ENCODE measurements at regions not wholly inside any gene's neighbourhood (a gene's known extent, or its start where the extent isn't known, plus 50 kb on each side); places are given as distances from the start of the nearest gene placed in this dataset.

DNA sequence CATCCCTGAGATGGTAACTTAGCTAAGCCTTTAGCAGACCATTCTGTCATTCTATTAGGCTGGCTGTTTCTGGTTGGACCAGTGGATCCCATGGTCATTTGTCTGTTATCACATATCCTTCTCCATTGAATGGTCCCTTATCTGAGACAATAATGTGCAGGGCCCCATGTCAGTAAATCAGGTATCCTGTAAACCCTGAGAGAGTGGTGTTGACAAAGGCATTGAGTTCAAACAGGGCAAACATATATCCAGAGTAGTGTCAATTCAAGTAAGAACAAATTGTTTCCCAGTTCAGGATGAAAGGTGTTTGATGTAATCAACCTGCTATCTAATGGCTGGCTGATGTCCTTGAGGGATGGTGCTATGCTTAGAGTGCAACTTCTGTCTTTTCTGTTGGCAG lies 126.2 kb downstream of the LINC00237 start:
- Histone ChIP-seq H3K36me3 (ENCODE audit: control insufficient read depth, insufficient read depth, low read length) (no peaks in the 10 kb centered on the region), H3K4me3 (no peak overlapping the region), H3K79me2 (ENCODE audit: control insufficient read depth, insufficient read depth, low read length) (no peaks in the 10 kb centered on the region), H3K27me3 (ENCODE audit: control insufficient read depth in 2 of 2, insufficient read depth in 2 of 2, low read length in 2 of 2) (no peaks in the 10 kb centered on the region), H4K20me1 (replicated peaks; ENCODE audit: control insufficient read depth, insufficient read depth, low read length) (no peaks in the 10 kb centered on the region), H2AFZ (ENCODE audit: low read depth, low read length) (no peak overlapping the region), H3K4me2 (ENCODE audit: insufficient read depth, low read length) (no peak overlapping the region), H3K9me3 (replicated peaks; ENCODE audit: control insufficient read depth, insufficient read depth, low read depth, low read length) (no peaks in the 10 kb centered on the region), H3K4me1 (replicated peaks in 1 of 2; ENCODE audit: control insufficient read depth in 2 of 2, insufficient read depth in 2 of 2, low read length in 2 of 2) (no peaks in the 10 kb centered on the region), H3K9ac (ENCODE audit: insufficient read depth in 1 of 2, low read depth in 2 of 2, low read length in 2 of 2) (no peak overlapping the region), H3K27ac (ENCODE audit: extremely low read depth, low read depth, low read length) (no peak overlapping the region), H3K9me1 (ENCODE audit: control insufficient read depth, insufficient read depth, low read length) (no peaks in the 10 kb centered on the region)
- in situ Hi-C loops (cut with MboI): no loop called here
- BruUV-seq (replicated peaks): no TSS peak
- TF ChIP-seq EP300 (IDR thresholded peaks at IDR 0.05; ENCODE audit: low read length): no peak
- no peak for TF ChIP-seq RFX7 (CRISPR knock-in tag; IDR thresholded peaks at IDR 0.05)
- no peak for TF ChIP-seq DIDO1 (tag; IDR thresholded peaks at IDR 0.05; ENCODE audit: low read depth)
- TF ChIP-seq, protein P1, sequence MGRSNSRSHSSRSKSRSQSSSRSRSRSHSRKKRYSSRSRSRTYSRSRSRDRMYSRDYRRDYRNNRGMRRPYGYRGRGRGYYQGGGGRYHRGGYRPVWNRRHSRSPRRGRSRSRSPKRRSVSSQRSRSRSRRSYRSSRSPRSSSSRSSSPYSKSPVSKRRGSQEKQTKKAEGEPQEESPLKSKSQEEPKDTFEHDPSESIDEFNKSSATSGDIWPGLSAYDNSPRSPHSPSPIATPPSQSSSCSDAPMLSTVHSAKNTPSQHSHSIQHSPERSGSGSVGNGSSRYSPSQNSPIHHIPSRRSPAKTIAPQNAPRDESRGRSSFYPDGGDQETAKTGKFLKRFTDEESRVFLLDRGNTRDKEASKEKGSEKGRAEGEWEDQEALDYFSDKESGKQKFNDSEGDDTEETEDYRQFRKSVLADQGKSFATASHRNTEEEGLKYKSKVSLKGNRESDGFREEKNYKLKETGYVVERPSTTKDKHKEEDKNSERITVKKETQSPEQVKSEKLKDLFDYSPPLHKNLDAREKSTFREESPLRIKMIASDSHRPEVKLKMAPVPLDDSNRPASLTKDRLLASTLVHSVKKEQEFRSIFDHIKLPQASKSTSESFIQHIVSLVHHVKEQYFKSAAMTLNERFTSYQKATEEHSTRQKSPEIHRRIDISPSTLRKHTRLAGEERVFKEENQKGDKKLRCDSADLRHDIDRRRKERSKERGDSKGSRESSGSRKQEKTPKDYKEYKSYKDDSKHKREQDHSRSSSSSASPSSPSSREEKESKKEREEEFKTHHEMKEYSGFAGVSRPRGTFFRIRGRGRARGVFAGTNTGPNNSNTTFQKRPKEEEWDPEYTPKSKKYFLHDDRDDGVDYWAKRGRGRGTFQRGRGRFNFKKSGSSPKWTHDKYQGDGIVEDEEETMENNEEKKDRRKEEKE (IDR thresholded peaks at IDR 0.05; ENCODE audit: borderline replicate concordance in 1 of 2, control insufficient read depth in 1 of 2, low read depth in 2 of 2, low read length in 1 of 2): no peak
- TF ChIP-seq, protein P2, sequence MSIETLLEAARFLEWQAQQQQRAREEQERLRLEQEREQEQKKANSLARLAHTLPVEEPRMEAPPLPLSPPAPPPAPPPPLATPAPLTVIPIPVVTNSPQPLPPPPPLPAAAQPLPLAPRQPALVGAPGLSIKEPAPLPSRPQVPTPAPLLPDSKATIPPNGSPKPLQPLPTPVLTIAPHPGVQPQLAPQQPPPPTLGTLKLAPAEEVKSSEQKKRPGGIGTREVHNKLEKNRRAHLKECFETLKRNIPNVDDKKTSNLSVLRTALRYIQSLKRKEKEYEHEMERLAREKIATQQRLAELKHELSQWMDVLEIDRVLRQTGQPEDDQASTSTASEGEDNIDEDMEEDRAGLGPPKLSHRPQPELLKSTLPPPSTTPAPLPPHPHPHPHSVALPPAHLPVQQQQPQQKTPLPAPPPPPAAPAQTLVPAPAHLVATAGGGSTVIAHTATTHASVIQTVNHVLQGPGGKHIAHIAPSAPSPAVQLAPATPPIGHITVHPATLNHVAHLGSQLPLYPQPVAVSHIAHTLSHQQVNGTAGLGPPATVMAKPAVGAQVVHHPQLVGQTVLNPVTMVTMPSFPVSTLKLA (conservative IDR thresholded peaks at IDR 0.05): no peak
- no peak for TF ChIP-seq ETV6 (IDR thresholded peaks at IDR 0.05; ENCODE audit: borderline replicate concordance in 1 of 2, low read depth in 2 of 2, low read length in 1 of 2)
- no peak for TF ChIP-seq ETV6 (CRISPR knock-in tag; IDR thresholded peaks at IDR 0.05; ENCODE audit: borderline replicate concordance)
- TF ChIP-seq, protein P3, sequence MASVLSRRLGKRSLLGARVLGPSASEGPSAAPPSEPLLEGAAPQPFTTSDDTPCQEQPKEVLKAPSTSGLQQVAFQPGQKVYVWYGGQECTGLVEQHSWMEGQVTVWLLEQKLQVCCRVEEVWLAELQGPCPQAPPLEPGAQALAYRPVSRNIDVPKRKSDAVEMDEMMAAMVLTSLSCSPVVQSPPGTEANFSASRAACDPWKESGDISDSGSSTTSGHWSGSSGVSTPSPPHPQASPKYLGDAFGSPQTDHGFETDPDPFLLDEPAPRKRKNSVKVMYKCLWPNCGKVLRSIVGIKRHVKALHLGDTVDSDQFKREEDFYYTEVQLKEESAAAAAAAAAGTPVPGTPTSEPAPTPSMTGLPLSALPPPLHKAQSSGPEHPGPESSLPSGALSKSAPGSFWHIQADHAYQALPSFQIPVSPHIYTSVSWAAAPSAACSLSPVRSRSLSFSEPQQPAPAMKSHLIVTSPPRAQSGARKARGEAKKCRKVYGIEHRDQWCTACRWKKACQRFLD (CRISPR knock-in tag; IDR thresholded peaks at IDR 0.05): no peak
- no peak for TF ChIP-seq POLR2G (IDR thresholded peaks at IDR 0.05; ENCODE audit: low read depth, low read length)
- TF ChIP-seq ZBTB7A (IDR thresholded peaks at IDR 0.05; ENCODE audit: borderline replicate concordance, control insufficient read depth, low read depth, low read length): no peak
- TF ChIP-seq, protein P4, sequence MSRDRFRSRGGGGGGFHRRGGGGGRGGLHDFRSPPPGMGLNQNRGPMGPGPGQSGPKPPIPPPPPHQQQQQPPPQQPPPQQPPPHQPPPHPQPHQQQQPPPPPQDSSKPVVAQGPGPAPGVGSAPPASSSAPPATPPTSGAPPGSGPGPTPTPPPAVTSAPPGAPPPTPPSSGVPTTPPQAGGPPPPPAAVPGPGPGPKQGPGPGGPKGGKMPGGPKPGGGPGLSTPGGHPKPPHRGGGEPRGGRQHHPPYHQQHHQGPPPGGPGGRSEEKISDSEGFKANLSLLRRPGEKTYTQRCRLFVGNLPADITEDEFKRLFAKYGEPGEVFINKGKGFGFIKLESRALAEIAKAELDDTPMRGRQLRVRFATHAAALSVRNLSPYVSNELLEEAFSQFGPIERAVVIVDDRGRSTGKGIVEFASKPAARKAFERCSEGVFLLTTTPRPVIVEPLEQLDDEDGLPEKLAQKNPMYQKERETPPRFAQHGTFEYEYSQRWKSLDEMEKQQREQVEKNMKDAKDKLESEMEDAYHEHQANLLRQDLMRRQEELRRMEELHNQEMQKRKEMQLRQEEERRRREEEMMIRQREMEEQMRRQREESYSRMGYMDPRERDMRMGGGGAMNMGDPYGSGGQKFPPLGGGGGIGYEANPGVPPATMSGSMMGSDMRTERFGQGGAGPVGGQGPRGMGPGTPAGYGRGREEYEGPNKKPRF (IDR thresholded peaks at IDR 0.05; ENCODE audit: low read depth, low read length): no peak
- TF ChIP-seq XRCC4 (IDR thresholded peaks at IDR 0.05; ENCODE audit: extremely low read depth, insufficient read depth, insufficient read length): no peak
- no peak for TF ChIP-seq POLR2AphosphoS2 (IDR thresholded peaks at IDR 0.05; ENCODE audit: low read length)
- CTCF ChIA-PET (ENCODE audit: low intra/inter-chr PET ratio): no interaction called here
- DNase-seq (ENCODE audit: extremely low read depth in 1 of 4, low spot score in 3 of 4) (no peak), ATAC-seq (no peak), FAIRE-seq (no peak)
- POLR2A ChIA-PET: no interaction called here
- intact Hi-C loops (cut with micrococcal nuclease): no loop called here

All from K562 (cell line).